ENCODE measurements at regions not wholly inside any gene's neighbourhood (a gene's known extent, or its start where the extent isn't known, plus 50 kb on each side); places are given as distances from the start of the nearest gene placed in this dataset.

GRCh38 chr2:194151231-194151630 is 1505.8 kb upstream of the SLC39A10 start:
- DNase-seq (ENCODE audit: low read depth) (no peak), FAIRE-seq (no peak)
- Mint-ChIP-seq H3K4me1 (ENCODE audit: low read depth, unreplicated experiment) (no peaks in the 10 kb centered on the region), H3K36me3 (ENCODE audit: low read depth, unreplicated experiment) (no peaks in the 10 kb centered on the region), H3K27me3 (ENCODE audit: low read depth, unreplicated experiment) (no peaks in the 10 kb centered on the region), H3K27ac (ENCODE audit: unreplicated experiment) (no peak overlapping the region), H3K4me3 (ENCODE audit: unreplicated experiment) (no peak overlapping the region), H3K9me3 (ENCODE audit: unreplicated experiment) (no peaks in the 10 kb centered on the region)
- Histone ChIP-seq H3K27ac (ENCODE audit: low read depth, low read length) (no peak overlapping the region), H3K4me2 (ENCODE audit: low read length) (no peak overlapping the region), H3K4me1 (ENCODE audit: insufficient read depth, low read length) (no peaks in the 10 kb centered on the region), H3K9ac (ENCODE audit: low read length) (no peak overlapping the region), H2AFZ (ENCODE audit: low read depth, low read length) (no peak overlapping the region), H3K4me3 (ENCODE audit: insufficient read depth, low read depth, low read length) (no peak overlapping the region), H3K27me3 (ENCODE audit: insufficient read depth, low read length) (no peaks in the 10 kb centered on the region), H3K36me3 (ENCODE audit: insufficient read depth, low read length) (no peaks in the 10 kb centered on the region), H4K20me1 (ENCODE audit: insufficient read depth, low read length) (no peaks in the 10 kb centered on the region), H3K9me3 (ENCODE audit: insufficient read depth, low read depth, low read length) (peaks cover 2% of the 10 kb centered on the region), H3K79me2 (ENCODE audit: insufficient read depth, low read length) (no peaks in the 10 kb centered on the region)
- TF ChIP-seq EZH2 (IDR thresholded peaks at IDR 0.05; ENCODE audit: insufficient read depth, low read length) (no peak), CTCF (IDR thresholded peaks at IDR 0.05; ENCODE audit: insufficient read depth, low read depth, low read length) (no peak)

- no peak overlapping the region for H3K27ac ChIP-seq (ENCODE audit: low read depth, low read length)
- Mint-ChIP-seq H3K27ac (ENCODE audit: unreplicated experiment) (no peak overlapping the region), H3K27me3 (ENCODE audit: low read depth, unreplicated experiment) (no peaks in the 10 kb centered on the region)
Measured at GRCh38 chr2:194135463-194135862, 1521.6 kb upstream of the SLC39A10 start.

More at GRCh38 chr2:194135463-194135862, 1521.6 kb upstream of the SLC39A10 start:
- DNase-seq (ENCODE audit: low read depth) (no peak), FAIRE-seq (no peak)
- no peaks in the 10 kb centered on the region for H3K79me2 ChIP-seq (ENCODE audit: insufficient read depth, low read length)
- H3K4me1 Mint-ChIP-seq (ENCODE audit: low read depth, unreplicated experiment) = no peaks in the 10 kb centered on the region
- H3K36me3 ChIP-seq (ENCODE audit: insufficient read depth, low read length) = no peaks in the 10 kb centered on the region
- no peak overlapping the region for H2AFZ ChIP-seq (ENCODE audit: low read depth, low read length)
- no peak for TF ChIP-seq EZH2 (IDR thresholded peaks at IDR 0.05; ENCODE audit: insufficient read depth, low read length)
- no peak for TF ChIP-seq CTCF (IDR thresholded peaks at IDR 0.05; ENCODE audit: insufficient read depth, low read depth, low read length)
- H3K4me1 ChIP-seq (ENCODE audit: insufficient read depth, low read length) = no peaks in the 10 kb centered on the region
- H3K9ac ChIP-seq (ENCODE audit: low read length) = no peak overlapping the region
- no peak overlapping the region for H3K4me3 Mint-ChIP-seq (ENCODE audit: unreplicated experiment)
- peaks cover 6% of the 10 kb centered on the region for H3K9me3 Mint-ChIP-seq (ENCODE audit: unreplicated experiment)
- H3K27me3 ChIP-seq (ENCODE audit: insufficient read depth, low read length) = no peaks in the 10 kb centered on the region
- no peaks in the 10 kb centered on the region for H3K9me3 ChIP-seq (ENCODE audit: insufficient read depth, low read depth, low read length)
- no peaks in the 10 kb centered on the region for H4K20me1 ChIP-seq (ENCODE audit: insufficient read depth, low read length)
- no peaks in the 10 kb centered on the region for H3K36me3 Mint-ChIP-seq (ENCODE audit: low read depth, unreplicated experiment)
- no peak overlapping the region for H3K4me3 ChIP-seq (ENCODE audit: insufficient read depth, low read depth, low read length)
- no peak overlapping the region for H3K4me2 ChIP-seq (ENCODE audit: low read length)
